Raji (cell line): ENCODE measurements at regions not wholly inside any gene's neighbourhood (a gene's known extent, or its start where the extent isn't known, plus 50 kb on each side); places are given as distances from the start of the nearest gene placed in this dataset.

Source experiments
- POLR2A ChIP-seq: IDR thresholded peaks from 2 replicates; pipeline ENCODE4 v1.6.1; 2011; ENCODE audit warnings: low read depth, low read length, control low read depth; ENCODE audit not compliant: insufficient read depth

GRCh38 chr17:77503293-77503655 is 362.5 kb downstream of the SEC14L1 start:
- no peak for TF ChIP-seq POLR2A

GRCh38 chr17:77503916-77504651 is 363.3 kb downstream of the SEC14L1 start:
- no peak for TF ChIP-seq POLR2A

DNA sequence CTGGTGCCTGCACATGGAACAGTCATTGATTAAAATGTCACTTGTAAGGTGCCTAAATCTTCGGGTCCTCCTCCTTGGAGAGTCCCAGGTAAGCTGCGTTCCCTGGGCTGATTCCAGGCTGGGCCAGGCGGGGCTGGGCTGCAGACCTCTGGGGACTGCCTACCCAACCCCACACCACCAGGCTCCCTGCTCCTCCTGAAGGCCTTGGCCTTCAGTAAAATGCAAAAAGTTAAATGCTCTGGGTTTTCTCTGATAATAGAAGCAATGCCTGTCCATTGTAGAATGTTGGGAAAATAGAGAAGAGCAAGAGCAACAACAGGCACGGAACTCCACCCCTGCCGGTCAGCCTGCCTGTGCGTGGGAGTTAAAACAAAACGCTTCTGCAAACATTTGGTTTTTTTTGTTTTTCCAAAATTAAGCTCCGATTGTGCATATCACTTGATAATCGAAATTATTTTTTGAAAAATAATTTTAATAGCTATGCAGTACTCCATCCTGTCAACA is 363.9 kb downstream of the SEC14L1 start:
- TF ChIP-seq POLR2A: no peak

DNA sequence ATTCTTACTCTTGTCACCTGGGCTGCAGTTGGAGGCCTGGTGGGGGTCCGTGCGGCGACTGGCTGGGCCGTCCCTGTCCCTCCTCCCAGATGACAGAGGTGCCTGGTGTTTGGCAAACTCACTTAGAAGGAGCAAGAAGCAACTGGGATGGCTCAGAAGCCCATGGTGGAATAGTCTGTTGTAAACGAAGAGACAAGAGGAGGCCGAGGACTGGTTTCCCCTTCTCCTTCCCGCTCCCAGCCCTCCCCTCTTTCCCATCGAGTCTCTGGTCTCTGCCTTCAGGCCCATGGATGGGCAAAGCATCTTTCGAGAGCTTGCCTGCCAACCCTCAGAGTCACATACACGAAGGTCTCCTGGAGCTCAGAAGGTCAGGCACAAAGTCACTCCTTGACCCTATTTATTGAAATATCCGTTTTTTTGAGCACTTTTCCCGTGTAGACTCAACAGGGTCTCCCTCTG is 364.4 kb downstream of the SEC14L1 start:
- TF ChIP-seq POLR2A: no peak

GRCh38 chr17:77506371-77506991 is 365.7 kb downstream of the SEC14L1 start:
- no peak for TF ChIP-seq POLR2A

DNA sequence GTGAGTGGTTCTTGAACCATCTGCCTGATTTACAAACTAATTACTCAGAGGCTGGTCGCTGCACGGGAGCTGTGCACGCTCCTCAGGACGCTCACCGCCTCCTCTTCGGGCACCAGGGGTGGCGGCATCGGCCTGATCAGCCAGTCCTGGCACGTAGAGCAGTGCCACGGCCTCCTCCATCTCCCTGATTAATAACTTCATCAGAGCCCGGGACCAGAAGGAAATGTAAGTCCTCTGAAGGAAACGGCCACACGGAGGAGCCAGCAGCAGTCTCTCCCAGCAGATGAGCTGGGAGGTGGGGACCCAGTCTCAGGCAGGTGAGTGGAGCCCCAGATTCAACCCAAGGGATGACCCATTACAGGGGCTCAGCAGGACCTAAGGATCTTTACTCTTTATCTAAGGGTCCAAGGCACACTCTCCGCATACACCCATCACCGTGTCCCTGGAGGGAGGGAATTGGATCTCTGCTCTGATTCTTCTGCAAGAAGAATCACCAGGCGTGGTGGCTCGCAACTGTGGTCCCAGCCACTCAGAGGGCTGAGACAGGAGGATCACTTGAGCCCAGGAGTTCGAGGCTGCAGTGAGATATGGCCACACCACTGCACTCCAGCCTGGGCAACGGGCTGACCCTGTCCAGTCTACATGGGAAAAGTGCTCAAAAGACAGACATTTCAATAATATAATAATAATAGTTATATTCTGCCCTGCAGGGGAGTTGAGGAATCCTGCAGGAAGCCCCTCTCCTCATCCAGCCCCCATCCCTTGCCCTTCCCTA is 366.5 kb downstream of the SEC14L1 start:
- no peak for TF ChIP-seq POLR2A

GRCh38 chr17:77508047-77508715 is 367.4 kb downstream of the SEC14L1 start:
- no peak for TF ChIP-seq POLR2A

DNA sequence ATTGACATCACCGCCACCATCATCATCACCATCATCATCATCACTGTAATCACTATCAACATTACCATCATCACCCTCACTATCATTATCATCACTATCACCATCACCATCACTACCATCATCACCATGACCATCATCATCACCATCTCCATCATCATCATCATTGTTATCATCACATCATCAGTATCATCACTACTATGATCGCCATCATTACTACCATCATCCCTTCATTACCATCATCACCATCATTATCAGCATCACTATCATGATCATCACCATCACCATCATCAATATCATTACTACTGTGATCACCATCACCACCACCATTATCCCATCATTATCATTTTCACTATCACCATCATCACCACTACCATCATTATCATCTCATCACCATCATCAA is 368.3 kb downstream of the SEC14L1 start:
- TF ChIP-seq POLR2A: no peak

DNA sequence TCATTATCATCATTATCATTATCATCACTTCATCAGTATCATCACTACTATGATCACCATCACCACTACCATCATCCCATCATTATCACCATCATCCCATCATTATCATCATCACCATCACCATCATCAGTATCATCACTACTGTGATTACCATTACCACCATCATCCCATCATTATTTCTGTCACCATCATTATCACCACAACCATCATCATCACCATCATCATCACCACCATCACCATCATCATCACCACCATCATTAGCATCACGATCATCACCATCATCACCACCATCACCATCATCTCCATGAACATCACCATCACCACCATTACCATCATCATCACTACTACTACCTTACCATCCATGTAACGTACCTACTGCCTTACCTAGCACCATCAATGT is 368.8 kb downstream of the SEC14L1 start:
- no peak for TF ChIP-seq POLR2A

DNA sequence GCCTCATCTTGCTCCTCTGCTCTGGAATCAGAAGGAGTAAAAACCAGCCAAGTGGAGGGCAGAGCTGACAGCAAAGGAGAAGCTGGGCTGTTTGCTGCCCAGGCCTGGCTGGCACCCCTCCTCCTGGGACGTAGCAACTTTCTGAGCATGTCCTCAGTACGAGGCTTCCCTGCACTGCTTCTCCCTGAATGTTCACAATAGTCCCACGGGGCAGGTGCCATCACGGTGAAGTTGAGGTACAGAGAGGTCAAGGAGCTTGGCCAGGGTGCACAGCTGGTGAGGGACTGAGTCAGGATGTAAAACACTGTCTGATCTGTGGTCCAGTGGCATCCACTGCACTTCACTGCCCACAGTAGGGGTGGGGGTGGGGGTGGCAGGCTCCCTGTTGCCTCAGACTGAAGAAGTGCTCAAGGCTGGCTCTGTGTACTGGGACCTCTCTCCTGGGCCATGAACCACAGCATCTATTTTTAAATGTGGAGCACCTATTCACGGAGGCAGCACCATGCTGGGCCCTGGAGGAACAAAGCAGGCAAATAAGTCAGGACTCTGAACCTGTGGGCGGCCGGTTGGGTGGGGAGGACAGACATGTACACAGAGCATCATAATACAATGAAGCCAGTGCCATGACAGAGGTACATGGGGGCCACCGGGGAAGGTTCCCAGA is 369.5 kb downstream of the SEC14L1 start:
- TF ChIP-seq POLR2A: no peak

DNA sequence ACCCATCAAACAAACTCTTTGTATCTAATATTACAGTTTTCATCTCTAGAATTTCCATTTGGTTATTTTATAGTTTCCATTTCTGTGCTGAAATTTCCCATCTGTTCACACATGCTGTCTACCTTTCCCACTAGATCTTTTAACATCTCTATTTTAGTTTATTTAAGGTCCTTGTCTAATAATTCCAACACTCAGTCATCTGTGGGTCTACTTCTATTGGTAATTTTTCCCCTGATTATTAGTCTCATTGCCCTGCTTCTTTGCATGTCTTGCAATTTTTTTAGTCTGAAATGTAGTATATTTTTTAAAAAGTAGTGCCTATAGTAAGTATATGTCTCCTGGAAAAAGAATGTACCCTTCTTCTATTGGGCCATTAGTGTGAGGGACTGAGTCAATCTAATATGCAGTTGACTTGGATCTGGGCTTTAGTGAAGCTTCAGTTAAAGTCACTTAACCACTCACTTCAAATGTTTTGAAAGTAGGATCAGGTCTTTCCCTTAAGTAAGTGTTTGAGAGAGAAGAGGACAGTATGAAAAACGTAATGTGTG is 370.8 kb downstream of the SEC14L1 start:
- TF ChIP-seq POLR2A: no peak

DNA sequence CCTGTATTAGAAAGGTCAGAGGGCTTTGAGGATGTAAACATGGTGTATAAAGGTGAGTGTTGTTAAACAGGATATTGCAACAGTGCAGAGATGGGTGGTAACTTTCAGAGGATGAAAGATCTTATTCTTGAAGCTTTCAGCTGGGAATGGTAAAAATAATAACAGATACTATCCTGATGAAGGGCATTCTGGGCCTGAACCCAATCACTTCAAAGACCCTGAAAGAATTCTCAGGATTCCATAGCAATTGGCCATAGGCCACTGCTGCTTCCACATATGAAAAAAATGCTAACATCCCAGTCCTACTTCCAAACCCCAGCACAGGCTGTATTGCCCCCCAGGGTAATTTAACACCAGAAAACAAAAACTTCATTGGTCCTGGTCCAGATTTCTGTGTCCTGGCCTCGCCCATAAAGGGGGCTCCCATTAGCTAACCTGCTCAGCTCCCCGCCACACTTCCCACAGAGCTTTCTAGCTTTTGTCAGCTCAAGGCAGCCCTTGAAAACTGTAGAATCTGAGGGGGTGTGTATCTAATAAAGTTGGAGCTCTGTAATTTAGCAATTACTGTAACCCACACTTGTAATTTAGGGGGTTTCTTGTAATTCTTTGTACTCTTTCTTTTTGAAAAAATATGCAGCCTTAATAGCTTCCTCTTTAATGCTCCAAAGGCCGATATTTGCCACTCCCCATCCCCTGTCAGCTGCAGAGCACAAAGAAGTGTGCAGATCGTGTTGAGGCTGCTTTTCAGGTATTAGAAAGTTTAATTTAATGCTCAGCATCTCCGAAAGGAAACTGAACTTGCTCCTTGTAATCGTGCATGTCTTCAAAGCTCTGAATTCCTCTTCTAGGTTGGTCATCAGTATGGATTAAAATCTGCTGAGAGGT is 371.5 kb downstream of the SEC14L1 start:
- TF ChIP-seq POLR2A: no peak

DNA sequence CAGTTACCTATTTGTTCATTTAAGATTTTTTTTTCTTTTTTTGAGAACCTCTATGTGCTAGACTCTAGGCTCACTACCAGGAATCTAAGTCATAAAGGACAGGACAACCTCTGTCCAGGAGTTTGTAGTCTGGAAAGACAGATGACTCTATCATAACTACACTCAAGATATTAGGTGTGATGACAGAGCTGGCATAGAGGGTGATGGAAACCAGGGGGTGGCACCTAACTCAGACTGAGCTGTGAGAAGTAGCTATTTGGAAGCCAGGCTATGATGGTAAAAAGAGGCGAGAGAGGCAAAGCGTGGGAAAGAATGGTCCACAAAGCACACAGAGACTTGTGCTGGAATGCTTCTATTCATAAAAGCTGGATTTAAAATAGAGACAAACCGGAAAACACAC is 372.3 kb downstream of the SEC14L1 start:
- TF ChIP-seq POLR2A: no peak
